Lung (tissue), 11 donors: ENCODE measurements at regions not wholly inside any gene's neighbourhood (a gene's known extent, or its start where the extent isn't known, plus 50 kb on each side); places are given as distances from the start of the nearest gene placed in this dataset.
"Not testable (repeated sequence)": the region's sequence is repeated elsewhere in the genome, so short reads cannot be mapped to it uniquely, and the experiment has no call there.

ENCODE experiments used
- ATAC-seq: fragments of 200-7000 bp; cut with Tn5 transposase; one replicate; pipeline ENCODE4 v1.9.1; 2020; ENCODE audit warnings: moderate number of reproducible peaks; ENCODE audit not compliant: insufficient read depth, low FRiP score
- DNase-seq, 3 donors: peaks; one replicate each; pipeline ENCODE4 v3.0.0-alpha.2; 2013 to 2017
- H3K27ac ChIP-seq, 2 donors: one replicate each; pipeline ENCODE4 v1.5.1; 2013; ENCODE audit warnings: mild to moderate bottlenecking in 2 of 2, moderate library complexity in 2 of 2, control low read depth in 1 of 2, inconsistent platforms in 1 of 2, low read depth in 1 of 2, low read length in 1 of 2
- H3K27me3 ChIP-seq, 3 donors: one replicate each; pipeline ENCODE4 v1.5.1; 2013; ENCODE audit warnings: low read length in 2 of 3; ENCODE audit not compliant: control insufficient read depth in 3 of 3, insufficient read depth in 3 of 3
- H3K36me3 ChIP-seq, 4 donors: one replicate each; pipeline ENCODE4 v1.5.1; 2013; ENCODE audit warnings: low read length in 4 of 4, mild to moderate bottlenecking in 1 of 4, moderate library complexity in 1 of 4; ENCODE audit not compliant: control insufficient read depth in 4 of 4, insufficient read depth in 4 of 4
- H3K4me1 ChIP-seq, 5 donors: one replicate each; pipeline ENCODE4 v1.5.1; 2013; ENCODE audit warnings: low read length in 5 of 5, mild to moderate bottlenecking in 2 of 5, moderate library complexity in 1 of 5; ENCODE audit not compliant: control insufficient read depth in 5 of 5, insufficient read depth in 5 of 5
- H3K4me3 ChIP-seq: one replicate; pipeline ENCODE4 v1.5.1; 2013; ENCODE audit warnings: mild to moderate bottlenecking, control low read depth, moderate library complexity
- H3K9ac ChIP-seq, 2 donors: one replicate each; pipeline ENCODE4 v1.5.1; 2013; ENCODE audit warnings: low read length in 2 of 2, control low read depth in 1 of 2; ENCODE audit not compliant: insufficient read depth in 1 of 2
- H3K9me3 ChIP-seq, 4 donors: one replicate each; pipeline ENCODE4 v1.5.1; 2013; ENCODE audit warnings: low read length in 3 of 4, mild to moderate bottlenecking in 1 of 4, moderate library complexity in 1 of 4; ENCODE audit not compliant: control insufficient read depth in 4 of 4, insufficient read depth in 3 of 4
- CTCF ChIP-seq: IDR thresholded peaks from 2 replicates; pipeline ENCODE4 v1.5.1; 2012; ENCODE audit warnings: mild to moderate bottlenecking; ENCODE audit errors: control extremely low read depth, extremely low read depth
- WGBS, 2 donors: extraction: QIAGEN DNeasy Blood & Tissue Kit; methylation state at CpG; one replicate each; pipeline ENCODE4 v1.1.7; 2013; 5-methylcytosine and 5-hydroxymethylcytosine counted together
- donor health status: control.
- donor health status: control.
- donor health status: Bipolar disorder and iron deficiency.
- donor health status: healthy.
- donor health status: DM: yes; HTN: yes; CAD: no.

- DNase-seq = no peak
- H3K9ac ChIP-seq = no peak overlapping the region
- peaks cover 0 to 29% (median 10%) of the 10 kb centered on the region in 4 donors for H3K9me3 ChIP-seq
- TF ChIP-seq CTCF = no peak
- no peak overlapping the region for H3K27ac ChIP-seq
- WGBS, 2 donors = 68 to 69% methylated on average over 15 of the region's 15 CpGs
- ATAC-seq = no peak
- H3K27me3 ChIP-seq = no peaks in the 10 kb centered on the region
- H3K4me3 ChIP-seq = no peak overlapping the region
- no peaks in the 10 kb centered on the region for H3K36me3 ChIP-seq
- no peaks in the 10 kb centered on the region for H3K4me1 ChIP-seq
Observed at GRCh38 chr20:30611239-30611984, 646.1 kb upstream of the DEFB115 start.

- 75 to 86% methylated on average over 1 of the region's 1 CpG for WGBS, 2 donors
- no peak for ATAC-seq
- Histone ChIP-seq H3K4me3 (no peak overlapping the region), H3K27ac (no peak overlapping the region), H3K36me3 (no peaks in the 10 kb centered on the region), H3K9me3 (peaks cover 0 to 29% (median 6%) of the 10 kb centered on the region in 4 donors), H3K27me3 (no peaks in the 10 kb centered on the region), H3K4me1 (no peaks in the 10 kb centered on the region), H3K9ac (no peak overlapping the region)
- DNase-seq = no peak
- no peak for TF ChIP-seq CTCF
Observed at GRCh38 chr20:30612344-30612743, 645.1 kb upstream of the DEFB115 start.

GRCh38 chr20:30621346-30621745, 636.1 kb upstream of the DEFB115 start:
- DNase-seq, ATAC-seq, H3K9ac ChIP-seq, H3K9me3 ChIP-seq, H3K4me1 ChIP-seq, H3K27me3 ChIP-seq, H3K36me3 ChIP-seq, H3K27ac ChIP-seq, H3K4me3 ChIP-seq: not testable (repeated sequence)
- WGBS, 2 donors = 90 to 91% methylated on average over 4 of the region's 4 CpGs

GRCh38 chr20:30624310-30624709, 633.2 kb upstream of the DEFB115 start:
- H3K36me3 ChIP-seq, H3K9ac ChIP-seq, H3K4me3 ChIP-seq, H3K9me3 ChIP-seq, H3K27ac ChIP-seq, H3K27me3 ChIP-seq, ATAC-seq, H3K4me1 ChIP-seq, DNase-seq: not testable (repeated sequence)
- 79 to 85% methylated on average over 3 of the region's 3 CpGs for WGBS, 2 donors

GRCh38 chr20:30629376-30629775, 628.1 kb upstream of the DEFB115 start:
- H3K27me3 ChIP-seq, H3K36me3 ChIP-seq, DNase-seq, H3K9me3 ChIP-seq, H3K9ac ChIP-seq, ATAC-seq, H3K4me1 ChIP-seq, H3K27ac ChIP-seq, H3K4me3 ChIP-seq: not testable (repeated sequence)
- WGBS, 2 donors = 68 to 76% methylated on average over 7 of the region's 7 CpGs
